ENCODE measurements at regions not wholly inside any gene's neighbourhood (a gene's known extent, or its start where the extent isn't known, plus 50 kb on each side); places are given as distances from the start of the nearest gene placed in this dataset.

DNA sequence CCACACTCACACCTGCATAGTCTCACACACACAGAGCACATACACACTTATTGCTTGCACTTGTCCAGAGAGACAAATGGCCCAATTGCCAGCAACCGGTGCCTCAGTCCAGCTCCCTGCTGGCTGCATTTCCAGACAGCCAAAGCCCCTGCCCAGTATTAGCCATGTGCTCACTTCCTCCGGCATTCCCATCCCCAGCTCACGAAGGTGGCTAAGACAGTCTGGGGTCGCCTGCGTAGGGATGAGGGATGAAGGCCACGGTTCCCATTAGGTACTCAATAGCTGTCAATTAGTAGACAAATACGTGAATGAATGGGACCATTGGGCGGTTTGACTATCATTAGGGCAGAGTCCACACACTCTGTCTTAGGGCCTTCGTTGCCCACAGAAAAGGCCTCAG, 146.8 kb upstream of the EGLN3 start:
- POLR2A ChIA-PET: no interaction called here
- H3K27me3 ChIP-seq (replicated peaks in 2 of 5; ENCODE audit: control insufficient read depth in 4 of 5, insufficient read depth in 5 of 5, low read length in 4 of 5): peaks cover 0 to 2% (median 0%) of the 10 kb centered on the region in 5 experiments
- no peaks in the 10 kb centered on the region for H3K9me3 ChIP-seq (ENCODE audit: control extremely low read depth in 1 of 5, control insufficient read depth in 4 of 5, insufficient read depth in 2 of 5, low read depth in 1 of 5, low read length in 4 of 5)
- 98% methylated on average over 9 of the region's 9 CpGs for WGBS (ENCODE audit: insufficient coverage)
- H3K36me3 ChIP-seq (ENCODE audit: control insufficient read depth in 4 of 4, insufficient read depth in 4 of 4, low read length in 3 of 4): no peaks in the 10 kb centered on the region
- no peak overlapping the region for H3K4me3 ChIP-seq (ENCODE audit: control insufficient read depth in 1 of 7, extremely low read depth in 1 of 7, insufficient read depth in 4 of 7, low read depth in 2 of 7, low read length in 6 of 7)
- no peak overlapping the region for H3K27ac ChIP-seq (ENCODE audit: insufficient read depth in 1 of 2, low read depth in 1 of 2, low read length in 2 of 2, poor library complexity in 1 of 2, severe bottlenecking in 2 of 2)
- CTCF ChIA-PET: interaction anchor here (0.6 to 12.7 kb wide), 18 partner anchors 15 to 1505 kb away, joined by 3 to 351 read pairs (median 4); no protein-coding TSS in a partner anchor
- no peaks in the 10 kb centered on the region for H3K4me1 ChIP-seq (ENCODE audit: control extremely low read depth in 1 of 4, control insufficient read depth in 4 of 4, insufficient read depth in 4 of 4, low read length in 3 of 4)
- no peak for DNase-seq

DNA sequence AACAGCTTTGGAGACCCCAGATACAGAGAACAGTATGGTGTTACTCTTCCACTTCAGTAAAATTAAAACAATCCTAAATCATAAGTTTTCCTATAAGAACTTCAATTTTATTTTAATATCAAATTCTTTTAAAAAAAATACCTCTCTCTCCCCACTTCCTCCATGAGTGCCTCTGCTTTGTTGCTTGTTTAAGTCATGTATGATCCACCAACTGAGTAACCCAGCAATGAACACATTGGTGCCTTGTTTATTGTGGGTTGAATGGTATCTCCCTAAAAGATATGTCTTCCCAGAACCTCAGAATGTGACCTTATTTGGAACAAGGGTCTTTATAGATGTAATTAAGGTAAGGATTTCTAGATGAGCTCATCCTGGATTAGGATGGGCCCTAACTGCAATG, 143.5 kb upstream of the EGLN3 start:
- POLR2A ChIA-PET: no interaction called here
- Histone ChIP-seq H3K27me3 (replicated peaks in 2 of 5; ENCODE audit: control insufficient read depth in 4 of 5, insufficient read depth in 5 of 5, low read length in 4 of 5) (no peaks in the 10 kb centered on the region), H3K9me3 (ENCODE audit: control extremely low read depth in 1 of 5, control insufficient read depth in 4 of 5, insufficient read depth in 2 of 5, low read depth in 1 of 5, low read length in 4 of 5) (no peaks in the 10 kb centered on the region), H3K4me1 (ENCODE audit: control extremely low read depth in 1 of 4, control insufficient read depth in 4 of 4, insufficient read depth in 4 of 4, low read length in 3 of 4) (no peaks in the 10 kb centered on the region), H3K4me3 (ENCODE audit: control insufficient read depth in 1 of 7, extremely low read depth in 1 of 7, insufficient read depth in 4 of 7, low read depth in 2 of 7, low read length in 6 of 7) (no peak overlapping the region), H3K36me3 (ENCODE audit: control insufficient read depth in 4 of 4, insufficient read depth in 4 of 4, low read length in 3 of 4) (no peaks in the 10 kb centered on the region), H3K27ac (ENCODE audit: insufficient read depth in 1 of 2, low read depth in 1 of 2, low read length in 2 of 2, poor library complexity in 1 of 2, severe bottlenecking in 2 of 2) (no peak overlapping the region)
- DNase-seq: no peak
- CTCF ChIA-PET: interaction anchor here (12.7 kb wide), 1 partner anchor 251 kb away, joined by 351 read pairs; no protein-coding TSS in a partner anchor

GRCh38 chr14:34093883-34094282, 143.0 kb upstream of the EGLN3 start:
- POLR2A ChIA-PET: no interaction called here
- peak in 2 of 3 donors; percentile 4 to 12 for DNase-seq

GRCh38 chr14:34090451-34090850, 139.6 kb upstream of the EGLN3 start:
- Histone ChIP-seq H3K4me1 (ENCODE audit: control extremely low read depth in 1 of 4, control insufficient read depth in 4 of 4, insufficient read depth in 4 of 4, low read length in 3 of 4) (peaks cover 0 to 2% (median 0%) of the 10 kb centered on the region in 4 experiments), H3K36me3 (ENCODE audit: control insufficient read depth in 4 of 4, insufficient read depth in 4 of 4, low read length in 3 of 4) (no peaks in the 10 kb centered on the region), H3K9me3 (ENCODE audit: control extremely low read depth in 1 of 5, control insufficient read depth in 4 of 5, insufficient read depth in 2 of 5, low read depth in 1 of 5, low read length in 4 of 5) (no peaks in the 10 kb centered on the region), H3K4me3 (ENCODE audit: control insufficient read depth in 1 of 7, extremely low read depth in 1 of 7, insufficient read depth in 4 of 7, low read depth in 2 of 7, low read length in 6 of 7) (no peak overlapping the region), H3K27me3 (replicated peaks in 2 of 5; ENCODE audit: control insufficient read depth in 4 of 5, insufficient read depth in 5 of 5, low read length in 4 of 5) (no peaks in the 10 kb centered on the region), H3K27ac (ENCODE audit: insufficient read depth in 1 of 2, low read depth in 1 of 2, low read length in 2 of 2, poor library complexity in 1 of 2, severe bottlenecking in 2 of 2) (no peak overlapping the region)
- CTCF ChIA-PET: interaction anchor here (1.4 kb wide), 1 partner anchor 10 kb away, joined by 4 read pairs; no protein-coding TSS in a partner anchor
- no peak for DNase-seq
- POLR2A ChIA-PET: no interaction called here

More at GRCh38 chr14:34093883-34094282, 143.0 kb upstream of the EGLN3 start:
- 87% methylated on average over 3 of the region's 3 CpGs for WGBS (ENCODE audit: insufficient coverage)
- Histone ChIP-seq H3K27me3 (replicated peaks in 2 of 5; ENCODE audit: control insufficient read depth in 4 of 5, insufficient read depth in 5 of 5, low read length in 4 of 5) (no peaks in the 10 kb centered on the region), H3K36me3 (ENCODE audit: control insufficient read depth in 4 of 4, insufficient read depth in 4 of 4, low read length in 3 of 4) (no peaks in the 10 kb centered on the region), H3K9me3 (ENCODE audit: control extremely low read depth in 1 of 5, control insufficient read depth in 4 of 5, insufficient read depth in 2 of 5, low read depth in 1 of 5, low read length in 4 of 5) (no peaks in the 10 kb centered on the region), H3K4me1 (ENCODE audit: control extremely low read depth in 1 of 4, control insufficient read depth in 4 of 4, insufficient read depth in 4 of 4, low read length in 3 of 4) (no peaks in the 10 kb centered on the region), H3K4me3 (ENCODE audit: control insufficient read depth in 1 of 7, extremely low read depth in 1 of 7, insufficient read depth in 4 of 7, low read depth in 2 of 7, low read length in 6 of 7) (no peak overlapping the region), H3K27ac (ENCODE audit: insufficient read depth in 1 of 2, low read depth in 1 of 2, low read length in 2 of 2, poor library complexity in 1 of 2, severe bottlenecking in 2 of 2) (no peak overlapping the region)
- CTCF ChIA-PET: interaction anchor here (12.7 kb wide), 1 partner anchor 251 kb away, joined by 351 read pairs; no protein-coding TSS in a partner anchor

DNA sequence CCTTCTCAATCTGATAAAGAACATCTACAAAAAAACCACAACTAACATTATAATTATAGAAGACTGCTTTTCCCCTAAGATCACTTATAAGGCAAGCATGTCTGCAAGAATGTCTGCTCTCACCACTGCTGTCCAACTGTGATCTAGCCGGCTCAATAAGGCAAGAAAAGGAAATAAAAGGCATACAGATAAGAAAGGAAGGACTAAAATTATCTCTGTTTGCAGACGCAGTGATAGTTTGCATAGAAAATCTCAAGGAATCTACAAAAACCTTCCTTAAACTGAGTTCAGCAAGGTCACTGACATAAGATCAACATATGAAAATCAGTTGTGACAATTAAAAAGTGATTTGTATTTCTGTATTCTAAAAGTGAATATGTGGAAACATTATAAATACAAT, 138.0 kb upstream of the EGLN3 start:
- WGBS (ENCODE audit: insufficient coverage): no CpG with 5 or more reads among the region's 2 CpGs
- CTCF ChIA-PET: interaction anchor here (1.4 to 1.5 kb wide), 2 partner anchors 11 kb away, joined by 4 to 5 read pairs; no protein-coding TSS in a partner anchor
- Histone ChIP-seq H3K36me3 (ENCODE audit: control insufficient read depth in 4 of 4, insufficient read depth in 4 of 4, low read length in 3 of 4) (no peaks in the 10 kb centered on the region), H3K27me3 (replicated peaks in 2 of 5; ENCODE audit: control insufficient read depth in 4 of 5, insufficient read depth in 5 of 5, low read length in 4 of 5) (no peaks in the 10 kb centered on the region), H3K4me1 (ENCODE audit: control extremely low read depth in 1 of 4, control insufficient read depth in 4 of 4, insufficient read depth in 4 of 4, low read length in 3 of 4) (peaks cover 0 to 2% (median 0%) of the 10 kb centered on the region in 4 experiments), H3K9me3 (ENCODE audit: control extremely low read depth in 1 of 5, control insufficient read depth in 4 of 5, insufficient read depth in 2 of 5, low read depth in 1 of 5, low read length in 4 of 5) (no peaks in the 10 kb centered on the region), H3K4me3 (ENCODE audit: control insufficient read depth in 1 of 7, extremely low read depth in 1 of 7, insufficient read depth in 4 of 7, low read depth in 2 of 7, low read length in 6 of 7) (no peak overlapping the region), H3K27ac (ENCODE audit: insufficient read depth in 1 of 2, low read depth in 1 of 2, low read length in 2 of 2, poor library complexity in 1 of 2, severe bottlenecking in 2 of 2) (no peak overlapping the region)
- DNase-seq: peak in 2 of 3 donors; percentile 44 to 63
- POLR2A ChIA-PET: no interaction called here

- Histone ChIP-seq H3K4me3 (ENCODE audit: control insufficient read depth in 1 of 7, extremely low read depth in 1 of 7, insufficient read depth in 4 of 7, low read depth in 2 of 7, low read length in 6 of 7) (no peak overlapping the region), H3K27ac (ENCODE audit: insufficient read depth in 1 of 2, low read depth in 1 of 2, low read length in 2 of 2, poor library complexity in 1 of 2, severe bottlenecking in 2 of 2) (no peak overlapping the region), H3K9me3 (ENCODE audit: control extremely low read depth in 1 of 5, control insufficient read depth in 4 of 5, insufficient read depth in 2 of 5, low read depth in 1 of 5, low read length in 4 of 5) (no peaks in the 10 kb centered on the region), H3K4me1 (ENCODE audit: control extremely low read depth in 1 of 4, control insufficient read depth in 4 of 4, insufficient read depth in 4 of 4, low read length in 3 of 4) (peaks cover 0 to 2% (median 0%) of the 10 kb centered on the region in 4 experiments), H3K27me3 (replicated peaks in 2 of 5; ENCODE audit: control insufficient read depth in 4 of 5, insufficient read depth in 5 of 5, low read length in 4 of 5) (no peaks in the 10 kb centered on the region), H3K36me3 (ENCODE audit: control insufficient read depth in 4 of 4, insufficient read depth in 4 of 4, low read length in 3 of 4) (no peaks in the 10 kb centered on the region)
- DNase-seq: no peak
- ChIA-PET CTCF (interaction anchor here (1.5 kb wide), 1 partner anchor 13 kb away, joined by 5 read pairs; no protein-coding TSS in a partner anchor), POLR2A (no interaction called here)
- WGBS (ENCODE audit: insufficient coverage): 92% methylated on average over 3 of the region's 3 CpGs
Measured at GRCh38 chr14:34087571-34087970, 136.7 kb upstream of the EGLN3 start.

DNA sequence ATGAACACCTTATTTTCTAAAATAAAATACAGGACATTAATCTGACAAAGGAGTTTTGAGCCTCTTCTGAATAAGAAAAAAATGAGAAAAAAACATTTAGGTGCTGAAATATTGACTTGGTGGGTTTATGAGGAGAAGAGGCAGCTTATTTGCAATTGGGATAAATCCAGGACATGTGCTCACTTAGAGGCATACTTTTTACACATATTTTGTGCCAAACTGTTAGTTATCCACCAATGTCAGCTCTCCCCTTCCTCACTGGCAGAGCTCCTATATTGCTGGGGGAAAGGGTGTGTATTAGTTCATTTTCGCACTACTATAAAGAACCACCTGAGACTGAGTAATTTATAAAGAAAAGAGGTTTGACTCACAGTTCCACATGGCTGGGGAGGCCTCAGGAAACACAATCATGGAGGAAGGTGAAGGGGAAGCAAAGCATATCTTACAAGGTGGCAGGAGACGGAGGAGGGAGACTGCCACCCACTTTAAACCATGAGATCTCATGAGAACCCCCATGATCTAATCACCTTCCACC, 135.4 kb upstream of the EGLN3 start:
- no peak overlapping the region for H3K4me3 ChIP-seq (ENCODE audit: control insufficient read depth in 1 of 7, extremely low read depth in 1 of 7, insufficient read depth in 4 of 7, low read depth in 2 of 7, low read length in 6 of 7)
- ChIA-PET CTCF (interaction anchor here (0.6 to 1.4 kb wide), 7 partner anchors 9 to 282 kb away, joined by 3 to 5 read pairs (median 3); no protein-coding TSS in a partner anchor), POLR2A (no interaction called here)
- no peak for DNase-seq
- no peaks in the 10 kb centered on the region for H3K9me3 ChIP-seq (ENCODE audit: control extremely low read depth in 1 of 5, control insufficient read depth in 4 of 5, insufficient read depth in 2 of 5, low read depth in 1 of 5, low read length in 4 of 5)
- H3K4me1 ChIP-seq (ENCODE audit: control extremely low read depth in 1 of 4, control insufficient read depth in 4 of 4, insufficient read depth in 4 of 4, low read length in 3 of 4): peaks cover 0 to 2% (median 0%) of the 10 kb centered on the region in 4 experiments
- no CpG with 5 or more reads among the region's 2 CpGs for WGBS (ENCODE audit: insufficient coverage)
- H3K36me3 ChIP-seq (ENCODE audit: control insufficient read depth in 4 of 4, insufficient read depth in 4 of 4, low read length in 3 of 4): no peaks in the 10 kb centered on the region
- H3K27ac ChIP-seq (ENCODE audit: insufficient read depth in 1 of 2, low read depth in 1 of 2, low read length in 2 of 2, poor library complexity in 1 of 2, severe bottlenecking in 2 of 2): no peak overlapping the region
- no peaks in the 10 kb centered on the region for H3K27me3 ChIP-seq (replicated peaks in 2 of 5; ENCODE audit: control insufficient read depth in 4 of 5, insufficient read depth in 5 of 5, low read length in 4 of 5)

Measured in common myeloid progenitor, CD34-positive (primary cell).